ENCODE measurements at regions not wholly inside any gene's neighbourhood (a gene's known extent, or its start where the extent isn't known, plus 50 kb on each side); places are given as distances from the start of the nearest gene placed in this dataset.

GRCh38 chr11:28417601-28418323 lies 309.6 kb downstream of the METTL15 start:
- no peak overlapping the region for H2AFZ ChIP-seq

GRCh38 chr11:28412029-28412428 lies 303.8 kb downstream of the METTL15 start:
- no peaks in the 10 kb centered on the region for H3K79me2 ChIP-seq
- H3K36me3 ChIP-seq (ENCODE audit: control insufficient read depth, insufficient read depth, low read length) = no peaks in the 10 kb centered on the region
- no peak overlapping the region for H2AFZ ChIP-seq
- no peak overlapping the region for H3K27ac ChIP-seq
- H3K27me3 ChIP-seq (ENCODE audit: control insufficient read depth, insufficient read depth, low read length) = no peaks in the 10 kb centered on the region
- H3K9ac ChIP-seq = no peak overlapping the region
- no peaks in the 10 kb centered on the region for H3K4me1 ChIP-seq
- no peaks in the 10 kb centered on the region for H3K9me3 ChIP-seq (ENCODE audit: control insufficient read depth, low read length)
- no peak overlapping the region for H3K4me2 ChIP-seq (ENCODE audit: low read length)
- TF ChIP-seq CTCF (IDR thresholded peaks at IDR 0.05) = no peak
- no peak overlapping the region for H3K4me3 ChIP-seq (ENCODE audit: low read depth, low read length)

More at GRCh38 chr11:28417601-28418323, 309.6 kb downstream of the METTL15 start:
- no peaks in the 10 kb centered on the region for H3K36me3 ChIP-seq (ENCODE audit: control insufficient read depth, insufficient read depth, low read length)
- H3K9me3 ChIP-seq (ENCODE audit: control insufficient read depth, low read length) = no peaks in the 10 kb centered on the region
- TF ChIP-seq CTCF (IDR thresholded peaks at IDR 0.05) = no peak
- H3K4me1 ChIP-seq = no peaks in the 10 kb centered on the region
- H3K27ac ChIP-seq = no peak overlapping the region
- no peaks in the 10 kb centered on the region for H3K79me2 ChIP-seq
- H3K4me2 ChIP-seq (ENCODE audit: low read length) = no peak overlapping the region
- no peaks in the 10 kb centered on the region for H3K27me3 ChIP-seq (ENCODE audit: control insufficient read depth, insufficient read depth, low read length)
- H3K9ac ChIP-seq = no peak overlapping the region
- H3K4me3 ChIP-seq (ENCODE audit: low read depth, low read length) = no peak overlapping the region

DNA sequence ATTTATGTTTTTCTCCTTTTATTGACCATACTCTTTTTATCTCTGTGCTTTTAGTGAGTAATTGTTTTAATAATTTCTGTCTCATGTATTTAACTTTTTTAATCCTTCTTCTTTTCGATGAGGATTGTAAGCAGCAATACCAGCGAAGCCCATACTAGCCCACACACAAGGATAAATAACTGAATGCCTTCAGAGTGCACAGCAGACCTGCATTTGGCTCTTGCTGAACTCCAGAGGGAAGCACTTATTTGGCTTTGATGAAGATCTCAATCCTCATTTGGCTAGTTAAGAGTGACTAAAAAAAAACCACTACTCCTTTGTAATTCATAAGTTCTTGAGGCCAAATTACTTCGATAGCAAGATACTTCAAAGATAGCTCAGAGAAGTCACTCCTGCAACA lies 293.3 kb downstream of the METTL15 start:
- TF ChIP-seq CTCF (IDR thresholded peaks at IDR 0.05) = no peak
- Histone ChIP-seq H3K4me2 (ENCODE audit: low read length) (no peak overlapping the region), H3K27me3 (ENCODE audit: control insufficient read depth, insufficient read depth, low read length) (no peaks in the 10 kb centered on the region), H3K9me3 (ENCODE audit: control insufficient read depth, low read length) (no peaks in the 10 kb centered on the region), H3K79me2 (no peaks in the 10 kb centered on the region), H3K4me3 (ENCODE audit: low read depth, low read length) (no peak overlapping the region), H3K36me3 (ENCODE audit: control insufficient read depth, insufficient read depth, low read length) (no peaks in the 10 kb centered on the region), H3K9ac (no peak overlapping the region), H2AFZ (no peak overlapping the region), H3K4me1 (no peaks in the 10 kb centered on the region), H3K27ac (no peak overlapping the region)

- H3K4me2 ChIP-seq (ENCODE audit: low read length) = no peak overlapping the region
- no peak for TF ChIP-seq CTCF (IDR thresholded peaks at IDR 0.05)
- H2AFZ ChIP-seq = no peak overlapping the region
- H3K36me3 ChIP-seq (ENCODE audit: control insufficient read depth, insufficient read depth, low read length) = no peaks in the 10 kb centered on the region
- H3K27ac ChIP-seq = no peak overlapping the region
- H3K9ac ChIP-seq = no peak overlapping the region
- no peak overlapping the region for H3K4me3 ChIP-seq (ENCODE audit: low read depth, low read length)
- H3K27me3 ChIP-seq (ENCODE audit: control insufficient read depth, insufficient read depth, low read length) = no peaks in the 10 kb centered on the region
- no peaks in the 10 kb centered on the region for H3K9me3 ChIP-seq (ENCODE audit: control insufficient read depth, low read length)
- no peaks in the 10 kb centered on the region for H3K79me2 ChIP-seq
- no peaks in the 10 kb centered on the region for H3K4me1 ChIP-seq
These were observed 292.3 kb downstream of the METTL15 start for GRCh38 chr11:28400331-28401100.

Measured in parathyroid adenoma (tissue), 2 donors.